ENCODE measurements at regions not wholly inside any gene's neighbourhood (a gene's known extent, or its start where the extent isn't known, plus 50 kb on each side); places are given as distances from the start of the nearest gene placed in this dataset.

- TF ChIP-seq CTCF (IDR thresholded peaks at IDR 0.05) (no peak), POLR2A (IDR thresholded peaks at IDR 0.05) (no peak)
These were observed 1226.0 kb downstream of the CDH8 start for GRCh38 chr16:60810250-60810649.

Measured in lower leg skin (tissue), 3 donors.